K562 (cell line): ENCODE measurements at regions not wholly inside any gene's neighbourhood (a gene's known extent, or its start where the extent isn't known, plus 50 kb on each side); places are given as distances from the start of the nearest gene placed in this dataset.

Experiments
- ATAC-seq: fragments of 200-7000 bp; cut with Tn5 transposase; 3 replicates; pipeline ENCODE4 v1.9.1; 2020; ENCODE audit warnings: moderate library complexity
- BruUV-seq: library from RNA; stranded (reverse); fragments of 400-500 nt; replicated peaks from 2 replicates; lab custom pipeline; 2021; lab: Mats Ljungman, UMichigan
- CTCF ChIA-PET: fragments of 300-600 bp; formaldehyde crosslinking; extraction: SDS; loops from one replicate; lab custom pipeline; 2021; ENCODE audit warnings: low intra/inter-chr PET ratio; lab: Yijun Ruan, JAX
- POLR2A ChIA-PET: fragments of 300-600, 350-650 bp; sonication (Branson Sonifier 250); formaldehyde crosslinking; extraction: SDS; loops from one replicate; lab custom pipeline; 2021; ENCODE audit warnings: antibody characterized with exemption, inconsistent platforms; lab: Yijun Ruan, JAX
- DNase-seq, 4 experiments: peaks; one replicate each; pipeline versions ENCODE4 v3.0.0 to v3.0.0-alpha.2; 2011 to 2018; ENCODE audit warnings: low spot score in 3 of 4, mixed read lengths in 3 of 4; ENCODE audit errors: extremely low read depth in 1 of 4
- FAIRE-seq: peaks from 2 replicates; lab custom pipeline; 2011; peaks lifted over from hg19 to GRCh38; lab: Jason Lieb, UNC
- H2AFZ ChIP-seq: 2 replicates; pipeline ENCODE4 v1.6.0; 2011; ENCODE audit warnings: low read depth, low read length, control low read depth, inconsistent platforms
- H3K27ac ChIP-seq: fragments of 200-600 bp; 3 replicates; pipeline ENCODE4 v1.8.0; 2011; ENCODE audit warnings: low read depth, mild to moderate bottlenecking, control low read depth, inconsistent platforms, low read length, moderate library complexity, mixed read lengths; ENCODE audit errors: extremely low read depth
- H3K27me3 ChIP-seq, 2 experiments: fragments of 300-600 bp in 1 of 2; 2 replicates in 1 of 2; 3 replicates in 1 of 2; pipeline versions ENCODE4 v1.6.0 to v1.8.0; 2011; ENCODE audit warnings: inconsistent platforms in 2 of 2, low read length in 2 of 2, mild to moderate bottlenecking in 1 of 2, mixed read lengths in 1 of 2, moderate library complexity in 1 of 2; ENCODE audit not compliant: control insufficient read depth in 2 of 2, insufficient read depth in 2 of 2
- H3K36me3 ChIP-seq: fragments of 300-600 bp; 3 replicates; pipeline ENCODE4 v1.8.0; 2011; ENCODE audit warnings: mild to moderate bottlenecking, low read length, inconsistent platforms; ENCODE audit not compliant: control insufficient read depth, insufficient read depth
- H3K4me1 ChIP-seq, 2 experiments: fragments of 200-600 bp in 1 of 2; replicated peaks in 1 of 2; 2 replicates in 1 of 2; 3 replicates in 1 of 2; pipeline versions ENCODE4 v1.5.1 to v1.8.0; 2011; ENCODE audit warnings: inconsistent platforms in 2 of 2, low read length in 2 of 2, mild to moderate bottlenecking in 1 of 2, mixed read lengths in 1 of 2, moderate library complexity in 1 of 2; ENCODE audit not compliant: control insufficient read depth in 2 of 2, insufficient read depth in 2 of 2
- H3K4me2 ChIP-seq: 2 replicates; pipeline ENCODE4 v1.6.1; 2011; ENCODE audit warnings: low read length, control low read depth, inconsistent platforms, mixed read lengths; ENCODE audit not compliant: insufficient read depth
- H3K4me3 ChIP-seq: fragments of 200-600 bp; sonication (generic), shearing (Covaris generic); 2 replicates; pipeline ENCODE4 v1.5.1; 2016; ENCODE audit warnings: control low read depth, inconsistent platforms
- H3K79me2 ChIP-seq: fragments of 200-600 bp; 3 replicates; pipeline ENCODE4 v1.8.0; 2011; ENCODE audit warnings: low read length, inconsistent platforms; ENCODE audit not compliant: control insufficient read depth, insufficient read depth
- H3K9ac ChIP-seq, 2 experiments: 2 replicates each; pipeline versions ENCODE4 v1.6.0 to v1.6.1; 2011; ENCODE audit warnings: low read depth in 2 of 2, low read length in 2 of 2, control low read depth in 1 of 2, inconsistent platforms in 1 of 2, mild to moderate bottlenecking in 1 of 2, mixed read lengths in 1 of 2; ENCODE audit not compliant: insufficient read depth in 1 of 2
- H3K9me1 ChIP-seq: one replicate; pipeline ENCODE4 v1.6.0; 2011; ENCODE audit warnings: inconsistent platforms, mild to moderate bottlenecking, low read length, moderate library complexity; ENCODE audit not compliant: control insufficient read depth, insufficient read depth
- H3K9me3 ChIP-seq: replicated peaks from 2 replicates; pipeline ENCODE4 v1.5.1; 2011; ENCODE audit warnings: low read depth, low read length, inconsistent platforms; ENCODE audit not compliant: control insufficient read depth, insufficient read depth
- H4K20me1 ChIP-seq: replicated peaks from 2 replicates; pipeline ENCODE4 v1.6.1; 2011; ENCODE audit warnings: low read length, inconsistent platforms, mixed read lengths; ENCODE audit not compliant: control insufficient read depth, insufficient read depth
- C11orf30 ChIP-seq: fragments of 450-650 bp; IDR thresholded peaks from 2 replicates; pipeline ENCODE4 v1.6.1; 2016; ENCODE audit warnings: low read depth, mild to moderate bottlenecking
- CHD2 ChIP-seq: IDR thresholded peaks from 2 replicates; pipeline ENCODE4 v1.6.1; 2011; ENCODE audit warnings: low read depth, low read length
- CTCF ChIP-seq, 3 experiments: IDR thresholded peaks in 2 of 3; conservative IDR thresholded peaks in 1 of 3; 2 replicates each; pipeline ENCODE4 v1.5.1; 2011 to 2012; ENCODE audit warnings: low read length in 3 of 3, mild to moderate bottlenecking in 3 of 3, control low read depth in 2 of 3, improper control_type of control experiment in 1 of 3, inconsistent platforms in 1 of 3, low read depth in 1 of 3, mixed read lengths in 1 of 3, moderate library complexity in 1 of 3; ENCODE audit not compliant: insufficient read depth in 2 of 3
- RAD21 ChIP-seq, 2 experiments: fragments of 250-450 bp in 1 of 2; fragments of 450-650 bp in 1 of 2; sonication (Bioruptor Pico) in 1 of 2; formaldehyde crosslinking in 1 of 2; IDR thresholded peaks in 1 of 2; conservative IDR thresholded peaks in 1 of 2; 2 replicates each; pipeline versions ENCODE4 v1.4.0 to v1.8.0; 2020 to 2022; ENCODE audit warnings: mild to moderate bottlenecking in 2 of 2, moderate library complexity in 1 of 2
- RBM17 ChIP-seq: fragments of 200-400 bp; formaldehyde crosslinking; IDR thresholded peaks from 2 replicates; pipeline ENCODE4 v1.6.1; 2017; ENCODE audit warnings: low read depth, mild to moderate bottlenecking, low read length, borderline replicate concordance
- SMAD1 ChIP-seq: fragments of 150-350 bp; IDR thresholded peaks from 2 replicates; pipeline ENCODE4 v1.6.1; 2014; ENCODE audit warnings: low read length, low read depth; ENCODE audit not compliant: partially characterized antibody
- SMAD3 ChIP-seq: fragments of 450-650 bp; formaldehyde crosslinking; conservative IDR thresholded peaks from 2 replicates; pipeline ENCODE4 v1.4.0; 2020; ENCODE audit warnings: mild to moderate bottlenecking
- TAF1 ChIP-seq: IDR thresholded peaks from 2 replicates; pipeline ENCODE4 v1.6.1; 2011; ENCODE audit warnings: mild to moderate bottlenecking, low read length, moderate library complexity; ENCODE audit not compliant: insufficient read depth, control insufficient read depth, severe bottlenecking; ENCODE audit errors: extremely low read depth
- ZBTB26 ChIP-seq: fragments of 450-650 bp; formaldehyde crosslinking; IDR thresholded peaks from 2 replicates; pipeline ENCODE4 v1.4.0; 2022; ENCODE audit warnings: missing genetic modification characterization
- ZFP30 ChIP-seq: fragments of 250-450 bp; sonication (Bioruptor Pico); IDR thresholded peaks from 2 replicates; pipeline ENCODE4 v1.8.0; 2022; ENCODE audit warnings: moderate library complexity, mild to moderate bottlenecking, inconsistent platforms, borderline replicate concordance
- ZNF384 ChIP-seq: IDR thresholded peaks from 2 replicates; pipeline ENCODE4 v1.6.1; 2012; ENCODE audit warnings: low read depth, low read length, improper control_type of control experiment
- WGBS: fragments of 100-300 bp; shearing (Covaris generic); methylation state at CpG from one replicate; pipeline ENCODE4 v1.1.6; 2016; ENCODE audit warnings: low coverage, mixed read lengths; ENCODE audit not compliant: insufficient coverage; ENCODE audit errors: missing lambda C conversion rate; 5-methylcytosine and 5-hydroxymethylcytosine counted together
- in situ Hi-C: fragments of 300-500 bp; cut with MboI; formaldehyde crosslinking; loops from 4 replicates; pipeline ENCODE4 v1.15.0; 2018; ENCODE audit warnings: inconsistent platforms, mixed read lengths
- intact Hi-C: fragments of 100-400 bp; cut with micrococcal nuclease; formaldehyde crosslinking; loops from 2 replicates; pipeline ENCODE4 v1.14.2; 2022

GRCh38 chr3:30198162-30198561 lies 408.2 kb upstream of the TGFBR2 start:
- ATAC-seq: no peak
- TF ChIP-seq C11orf30: no peak
- no peaks in the 10 kb centered on the region; the same call in 1 of the 2 replicates for H3K9me3 ChIP-seq
- FAIRE-seq: no peak
- H3K79me2 ChIP-seq: no peaks in the 10 kb centered on the region
- no peak overlapping the region for H3K9ac ChIP-seq
- H4K20me1 ChIP-seq: no peaks in the 10 kb centered on the region
- in situ Hi-C loops (no loop called here), intact Hi-C loops (no loop called here)
- no peak for DNase-seq
- H3K36me3 ChIP-seq: no peaks in the 10 kb centered on the region
- no peaks in the 10 kb centered on the region for H3K4me1 ChIP-seq
- no peaks in the 10 kb centered on the region for H3K27me3 ChIP-seq
- BruUV-seq: no TSS peak
- H3K27ac ChIP-seq: no peak overlapping the region
- CTCF ChIA-PET: no interaction called here
- H3K9me1 ChIP-seq: no peaks in the 10 kb centered on the region
- no peak overlapping the region for H3K4me3 ChIP-seq
- no peak overlapping the region for H3K4me2 ChIP-seq
- H2AFZ ChIP-seq: no peak overlapping the region
- POLR2A ChIA-PET: interaction anchor here (0.6 to 0.7 kb wide), 2 partner anchors 1507 to 1658 kb away, joined by 3 read pairs; no protein-coding TSS in a partner anchor

GRCh38 chr3:30199096-30199759 lies 407.2 kb upstream of the TGFBR2 start:
- in situ Hi-C loops: no loop called here
- Histone ChIP-seq H3K9ac (no peak overlapping the region), H3K4me1 (no peaks in the 10 kb centered on the region), H3K4me2 (no peak overlapping the region), H3K9me1 (no peaks in the 10 kb centered on the region), H3K36me3 (no peaks in the 10 kb centered on the region), H3K27ac (no peak overlapping the region), H3K4me3 (no peak overlapping the region), H4K20me1 (no peaks in the 10 kb centered on the region), H2AFZ (no peak overlapping the region), H3K27me3 (no peaks in the 10 kb centered on the region), H3K9me3 (no peaks in the 10 kb centered on the region; the same call in 1 of the 2 replicates), H3K79me2 (no peaks in the 10 kb centered on the region)
- POLR2A ChIA-PET: interaction anchor here (0.6 kb wide), 1 partner anchor 237 kb away, joined by 3 read pairs; no protein-coding TSS in a partner anchor
- ATAC-seq: peak; percentile 69; the same call in 2 of the 3 replicates
- no TSS peak for BruUV-seq
- WGBS: 6% methylated on average over 6 of the region's 6 CpGs
- peak; percentile 66 for FAIRE-seq
- DNase-seq: peak; percentile 20 to 70 (median 42)
- CTCF ChIA-PET: interaction anchor here (1.0 kb wide), 2 partner anchors 186 to 1723 kb away, joined by 3 to 4 read pairs; no protein-coding TSS in a partner anchor
- intact Hi-C loops: loop anchor here (1.0 kb wide), 2 partner anchors 186 to 1532 kb away; no protein-coding TSS in a partner anchor
- TF ChIP-seq CHD2 (no peak), SMAD1 (no peak), ZFP30 (CRISPR knock-in tag) (no peak), TAF1 (no peak), ZBTB26 (no peak), RAD21 (CRISPR knock-in tag; conservative IDR thresholded peaks at IDR 0.05 in 1 of 2, IDR thresholded peaks at IDR 0.05 in 1 of 2) (peak; percentile 81 to 83), CTCF (IDR thresholded peaks at IDR 0.05 in 2 of 3, conservative IDR thresholded peaks at IDR 0.05 in 1 of 3; ENCODE audit: insufficient read depth in 2 of 3, low read depth in 1 of 3, low read length in 3 of 3) (peak; percentile 42 to 70 (median 60); a peak in 5 of 6 replicates), ZNF384 (peak; percentile 20; the same call in 1 of the 2 replicates), RBM17 (no peak), SMAD3 (no peak)
